OCI-LY1 (cell line): ENCODE measurements at regions not wholly inside any gene's neighbourhood (a gene's known extent, or its start where the extent isn't known, plus 50 kb on each side); places are given as distances from the start of the nearest gene placed in this dataset.

ENCODE experiments used
- EZH2 ChIP-seq: fragments of 200-600 bp; sonication (generic), shearing (Covaris generic); IDR thresholded peaks from 2 replicates; pipeline ENCODE4 v1.8.0; 2017; ENCODE audit warnings: borderline replicate concordance, mixed run types, mild to moderate bottlenecking, antibody characterized with exemption, low read length, moderate library complexity, mixed read lengths
- TF ChIP-seq, protein P1 (sequence below): fragments of 200-600 bp; sonication (generic), shearing (Covaris generic); IDR thresholded peaks from 2 replicates; pipeline ENCODE4 v1.5.1; 2017; ENCODE audit warnings: mild to moderate bottlenecking, antibody characterized with exemption, low read length, moderate library complexity, mixed read lengths

DNA sequence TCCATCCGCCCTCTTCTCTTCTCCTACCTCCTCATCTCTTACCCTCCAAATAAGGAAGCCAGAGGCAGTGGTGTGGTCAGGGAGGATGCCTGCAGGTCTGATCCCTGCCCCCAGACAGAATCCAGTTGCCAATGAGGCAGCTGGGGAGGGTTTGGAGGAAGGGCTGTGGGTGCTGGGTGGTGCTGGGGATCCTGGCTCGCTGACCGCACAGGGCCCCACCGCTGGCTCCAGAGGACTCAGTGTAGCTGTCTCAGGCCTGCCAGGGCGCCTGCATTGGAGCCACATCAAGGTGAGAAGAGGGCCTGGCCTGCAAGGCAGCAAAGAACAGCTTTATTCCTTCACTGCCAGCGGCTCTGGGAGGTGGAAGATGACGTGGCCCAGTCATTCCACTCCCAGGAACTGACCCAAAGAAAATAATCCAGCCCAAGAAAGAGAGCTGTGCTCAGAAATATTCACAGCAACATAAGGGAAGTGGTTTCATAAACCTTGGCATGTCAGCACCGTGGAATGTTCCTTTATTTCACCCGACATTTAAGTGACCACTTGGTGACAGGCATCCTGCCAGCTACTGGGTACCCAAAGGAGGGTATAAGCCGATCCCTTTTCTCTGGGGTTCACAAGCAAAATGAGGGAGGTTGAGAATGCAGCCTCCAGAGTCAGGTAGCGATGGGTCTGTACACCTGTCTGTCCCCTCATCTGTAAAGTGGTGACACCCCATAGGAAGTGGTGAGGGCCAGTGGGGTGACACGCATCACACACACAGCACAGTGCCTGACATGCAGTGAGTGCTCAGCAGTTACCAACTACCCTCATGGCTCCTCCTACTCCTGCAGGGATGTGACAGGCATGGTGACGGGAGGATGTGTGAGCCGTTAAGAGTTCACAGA, 125.1 kb downstream of the SNX5 start:
- TF ChIP-seq, protein P1, sequence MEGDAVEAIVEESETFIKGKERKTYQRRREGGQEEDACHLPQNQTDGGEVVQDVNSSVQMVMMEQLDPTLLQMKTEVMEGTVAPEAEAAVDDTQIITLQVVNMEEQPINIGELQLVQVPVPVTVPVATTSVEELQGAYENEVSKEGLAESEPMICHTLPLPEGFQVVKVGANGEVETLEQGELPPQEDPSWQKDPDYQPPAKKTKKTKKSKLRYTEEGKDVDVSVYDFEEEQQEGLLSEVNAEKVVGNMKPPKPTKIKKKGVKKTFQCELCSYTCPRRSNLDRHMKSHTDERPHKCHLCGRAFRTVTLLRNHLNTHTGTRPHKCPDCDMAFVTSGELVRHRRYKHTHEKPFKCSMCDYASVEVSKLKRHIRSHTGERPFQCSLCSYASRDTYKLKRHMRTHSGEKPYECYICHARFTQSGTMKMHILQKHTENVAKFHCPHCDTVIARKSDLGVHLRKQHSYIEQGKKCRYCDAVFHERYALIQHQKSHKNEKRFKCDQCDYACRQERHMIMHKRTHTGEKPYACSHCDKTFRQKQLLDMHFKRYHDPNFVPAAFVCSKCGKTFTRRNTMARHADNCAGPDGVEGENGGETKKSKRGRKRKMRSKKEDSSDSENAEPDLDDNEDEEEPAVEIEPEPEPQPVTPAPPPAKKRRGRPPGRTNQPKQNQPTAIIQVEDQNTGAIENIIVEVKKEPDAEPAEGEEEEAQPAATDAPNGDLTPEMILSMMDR: no peak
- TF ChIP-seq EZH2: no peak
